GM21737 (cell line): ENCODE measurements at regions not wholly inside any gene's neighbourhood (a gene's known extent, or its start where the extent isn't known, plus 50 kb on each side); places are given as distances from the start of the nearest gene placed in this dataset.

Experiments
- ATAC-seq: cut with Tn5 transposase; IDR thresholded peaks from one replicate; pipeline ENCODE4 v1.9.1; 2021; ENCODE audit warnings: mild to moderate bottlenecking, moderate library complexity; ENCODE audit not compliant: unreplicated experiment

- ATAC-seq, result no peak
These were observed 756.4 kb upstream of the NR2F2 start for GRCh38 chr15:95574053-95574452.

- ATAC-seq, result no peak
These were observed 752.6 kb upstream of the NR2F2 start for GRCh38 chr15:95577927-95578326.

- no peak for ATAC-seq
These were observed 750.4 kb upstream of the NR2F2 start for GRCh38 chr15:95580121-95580520.

- ATAC-seq, result no peak
These were observed 748.9 kb upstream of the NR2F2 start for GRCh38 chr15:95581595-95581994.

GRCh38 chr15:95584088-95584487 is 746.4 kb upstream of the NR2F2 start:
- no peak for ATAC-seq

GRCh38 chr15:95588056-95588455 is 742.4 kb upstream of the NR2F2 start:
- no peak for ATAC-seq

- ATAC-seq, result no peak
These were observed 739.9 kb upstream of the NR2F2 start for GRCh38 chr15:95590533-95591044.

GRCh38 chr15:95591270-95591669 is 739.2 kb upstream of the NR2F2 start:
- no peak for ATAC-seq

- ATAC-seq, result no peak
These were observed 738.6 kb upstream of the NR2F2 start for GRCh38 chr15:95591886-95592285.

- ATAC-seq, result no peak
These were observed 736.0 kb upstream of the NR2F2 start for GRCh38 chr15:95594496-95594895.

- no peak for ATAC-seq
These were observed 734.7 kb upstream of the NR2F2 start for GRCh38 chr15:95595759-95596158.

GRCh38 chr15:95596496-95596895 is 734.0 kb upstream of the NR2F2 start:
- ATAC-seq, result no peak

- ATAC-seq, result no peak
These were observed 732.1 kb upstream of the NR2F2 start for GRCh38 chr15:95598251-95598855.

GRCh38 chr15:95600367-95600766 is 730.1 kb upstream of the NR2F2 start:
- ATAC-seq, result no peak

GRCh38 chr15:95600884-95601283 is 729.6 kb upstream of the NR2F2 start:
- no peak for ATAC-seq

- ATAC-seq, result no peak
These were observed 729.0 kb upstream of the NR2F2 start for GRCh38 chr15:95601525-95601924.

GRCh38 chr15:95603802-95604201 is 726.7 kb upstream of the NR2F2 start:
- no peak for ATAC-seq

- ATAC-seq, result no peak
These were observed 725.9 kb upstream of the NR2F2 start for GRCh38 chr15:95604634-95605036.

- no peak for ATAC-seq
These were observed 725.4 kb upstream of the NR2F2 start for GRCh38 chr15:95605098-95605497.

- no peak for ATAC-seq
These were observed 723.9 kb upstream of the NR2F2 start for GRCh38 chr15:95606551-95606950.

GRCh38 chr15:95608371-95608770 is 722.1 kb upstream of the NR2F2 start:
- ATAC-seq, result no peak

GRCh38 chr15:95609096-95609495 is 721.4 kb upstream of the NR2F2 start:
- no peak for ATAC-seq

GRCh38 chr15:95610945-95611344 is 719.6 kb upstream of the NR2F2 start:
- ATAC-seq, result no peak
